ENCODE measurements at regions not wholly inside any gene's neighbourhood (a gene's known extent, or its start where the extent isn't known, plus 50 kb on each side); places are given as distances from the start of the nearest gene placed in this dataset.

DNA sequence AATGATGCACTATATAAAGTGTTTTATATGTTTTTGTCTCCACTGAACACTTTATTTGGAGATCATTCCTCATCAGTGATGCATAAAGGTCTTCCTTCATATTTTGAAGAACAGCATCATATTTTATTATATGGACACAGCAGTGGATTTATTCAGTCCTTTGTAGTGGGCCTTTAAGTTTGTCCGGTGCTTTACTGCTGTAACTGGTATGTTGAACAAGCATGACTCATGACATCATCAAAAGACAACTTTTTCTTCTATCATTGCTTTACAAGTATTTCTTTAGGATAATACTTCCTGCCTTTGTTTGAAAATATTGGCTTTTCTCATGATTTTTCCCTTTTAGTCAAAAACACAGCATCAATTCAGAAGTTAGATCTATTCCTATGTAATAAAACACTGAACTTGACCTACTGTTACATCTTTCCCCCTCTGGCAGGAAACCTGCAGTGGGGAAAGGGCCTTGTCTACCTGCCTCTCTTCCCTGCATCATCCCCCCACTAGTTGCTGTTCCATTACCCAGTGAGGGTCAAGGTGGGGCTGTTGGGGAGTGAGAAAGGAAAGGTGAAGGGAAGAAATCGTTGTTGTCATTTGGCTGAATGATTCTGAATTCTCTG is 241.2 kb downstream of the CYP26B1 start:
- no peak for TF ChIP-seq POLR2A (IDR thresholded peaks at IDR 0.05; ENCODE audit: low read depth, low read length)
- DNase-seq (ENCODE audit: insufficient read length, low spot score) (no peak), FAIRE-seq (no peak)

DNA sequence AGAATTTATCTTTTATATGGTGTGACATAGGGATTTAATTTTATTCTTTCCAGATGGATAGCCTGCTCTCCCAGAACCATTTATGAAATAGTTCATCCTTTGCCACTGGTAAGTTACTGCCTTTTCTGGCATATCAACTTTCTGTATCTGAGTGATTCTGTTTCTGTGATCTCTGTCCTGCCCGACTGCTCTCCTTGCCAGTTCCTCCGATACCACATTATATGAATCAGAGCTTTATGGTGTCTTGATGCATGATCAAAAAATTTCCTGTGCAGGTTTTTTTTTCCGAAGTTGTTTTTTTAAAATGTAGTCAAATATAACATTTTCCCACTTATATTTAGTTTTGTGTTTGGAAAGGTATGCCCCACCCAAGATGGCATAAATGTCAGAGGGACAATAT is 242.5 kb downstream of the CYP26B1 start:
- TF ChIP-seq POLR2A (IDR thresholded peaks at IDR 0.05; ENCODE audit: low read depth, low read length), result no peak
- DNase-seq (ENCODE audit: insufficient read length, low spot score) (no peak), FAIRE-seq (no peak)

GRCh38 chr2:71903841-71904240 is 243.8 kb downstream of the CYP26B1 start:
- FAIRE-seq, result no peak

GRCh38 chr2:71901466-71901865 is 246.2 kb downstream of the CYP26B1 start:
- no peak for TF ChIP-seq POLR2A (IDR thresholded peaks at IDR 0.05; ENCODE audit: low read depth, low read length)
- DNase-seq (ENCODE audit: insufficient read length, low spot score), result no peak
- no peak for FAIRE-seq

More at GRCh38 chr2:71903841-71904240, 243.8 kb downstream of the CYP26B1 start:
- no peak for DNase-seq (ENCODE audit: insufficient read length, low spot score)
- no peak for TF ChIP-seq POLR2A (IDR thresholded peaks at IDR 0.05; ENCODE audit: low read depth, low read length)

DNA sequence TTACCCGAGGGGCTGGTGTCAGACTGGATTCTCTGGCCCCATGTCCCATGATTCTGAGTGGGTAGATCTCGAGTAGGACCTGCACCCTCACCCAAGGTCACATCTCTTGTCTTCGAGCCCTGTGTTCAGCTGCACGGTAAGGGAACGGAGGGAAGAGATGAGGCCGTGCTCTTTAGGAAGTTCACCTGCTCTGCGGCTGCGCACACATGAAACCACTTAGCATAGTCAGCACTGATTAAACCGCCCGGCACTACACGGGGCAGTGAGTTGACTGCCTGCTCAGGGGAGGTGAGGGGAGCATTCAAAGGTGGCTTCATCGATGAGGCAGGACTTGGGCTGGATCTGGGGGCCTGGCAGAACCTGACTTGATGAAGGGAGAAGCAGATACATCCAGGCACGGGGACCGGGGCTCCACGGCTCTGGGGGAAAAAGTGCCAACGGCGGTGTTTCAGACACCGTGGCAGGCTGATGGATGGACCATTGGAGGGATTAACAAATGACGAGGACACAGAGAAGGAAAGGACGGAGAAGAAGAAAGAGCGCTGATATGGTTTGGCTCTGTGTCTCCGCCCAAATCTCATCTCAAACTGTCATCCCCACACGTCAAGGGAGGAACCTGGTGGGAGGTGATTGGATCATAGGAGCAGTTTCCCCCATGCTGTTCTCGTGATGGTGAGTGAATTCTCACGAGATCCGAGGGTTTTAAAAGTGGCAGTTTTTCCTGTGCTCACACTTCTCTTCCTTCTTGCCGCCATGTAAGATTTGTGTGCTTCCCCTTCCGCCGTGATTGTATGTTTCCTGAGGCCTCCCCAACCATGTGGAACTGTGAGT is 248.6 kb downstream of the CYP26B1 start:
- FAIRE-seq, result no peak
- TF ChIP-seq POLR2A (IDR thresholded peaks at IDR 0.05; ENCODE audit: low read depth, low read length), result no peak
- DNase-seq (ENCODE audit: insufficient read length, low spot score), result no peak

GRCh38 chr2:71898375-71898774 is 249.3 kb downstream of the CYP26B1 start:
- no peak for TF ChIP-seq POLR2A (IDR thresholded peaks at IDR 0.05; ENCODE audit: low read depth, low read length)
- no peak for FAIRE-seq
- no peak for DNase-seq (ENCODE audit: insufficient read length, low spot score)

GRCh38 chr2:71897836-71898235 is 249.8 kb downstream of the CYP26B1 start:
- DNase-seq (ENCODE audit: insufficient read length, low spot score) (no peak), FAIRE-seq (no peak)
- no peak for TF ChIP-seq POLR2A (IDR thresholded peaks at IDR 0.05; ENCODE audit: low read depth, low read length)

GRCh38 chr2:71897137-71897480 is 250.6 kb downstream of the CYP26B1 start:
- FAIRE-seq (no peak), DNase-seq (ENCODE audit: insufficient read length, low spot score) (no peak)
- TF ChIP-seq POLR2A (IDR thresholded peaks at IDR 0.05; ENCODE audit: low read depth, low read length), result no peak

- no peak for DNase-seq (ENCODE audit: insufficient read length, low spot score)
- no peak for TF ChIP-seq POLR2A (IDR thresholded peaks at IDR 0.05; ENCODE audit: low read depth, low read length)
- FAIRE-seq, result no peak
These were observed 251.1 kb downstream of the CYP26B1 start for GRCh38 chr2:71896385-71897136.

GRCh38 chr2:71895320-71896161 is 252.1 kb downstream of the CYP26B1 start:
- FAIRE-seq, result no peak
- TF ChIP-seq POLR2A (IDR thresholded peaks at IDR 0.05; ENCODE audit: low read depth, low read length), result no peak
- DNase-seq (ENCODE audit: insufficient read length, low spot score), result no peak

GRCh38 chr2:71894261-71894660 is 253.4 kb downstream of the CYP26B1 start:
- DNase-seq (ENCODE audit: insufficient read length, low spot score) (no peak), FAIRE-seq (no peak)
- no peak for TF ChIP-seq POLR2A (IDR thresholded peaks at IDR 0.05; ENCODE audit: low read depth, low read length)

DNA sequence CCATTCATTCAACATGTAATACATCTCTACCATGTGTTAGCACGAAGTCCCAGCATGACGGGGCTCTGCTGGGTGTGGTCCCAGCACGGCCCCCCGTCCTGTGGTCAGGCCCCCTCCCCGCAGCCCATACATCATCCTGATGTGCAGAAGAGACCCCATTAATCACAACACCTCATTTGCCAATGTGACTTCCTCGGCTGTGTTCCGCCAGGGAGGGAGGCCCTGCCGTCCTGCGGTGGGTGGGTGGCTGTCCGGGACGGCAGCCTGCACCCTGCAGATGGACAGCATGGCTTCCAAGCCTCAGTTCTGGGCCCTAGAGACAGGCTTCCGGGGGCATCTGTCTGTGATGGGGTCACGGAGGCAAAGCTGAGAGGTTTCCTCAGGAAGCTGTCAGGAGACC is 254.0 kb downstream of the CYP26B1 start:
- DNase-seq (ENCODE audit: insufficient read length, low spot score), result no peak
- FAIRE-seq, result no peak
- TF ChIP-seq POLR2A (IDR thresholded peaks at IDR 0.05; ENCODE audit: low read depth, low read length), result no peak

GRCh38 chr2:71892896-71893295 is 254.8 kb downstream of the CYP26B1 start:
- DNase-seq (ENCODE audit: insufficient read length, low spot score) (no peak), FAIRE-seq (no peak)
- no peak for TF ChIP-seq POLR2A (IDR thresholded peaks at IDR 0.05; ENCODE audit: low read depth, low read length)

DNA sequence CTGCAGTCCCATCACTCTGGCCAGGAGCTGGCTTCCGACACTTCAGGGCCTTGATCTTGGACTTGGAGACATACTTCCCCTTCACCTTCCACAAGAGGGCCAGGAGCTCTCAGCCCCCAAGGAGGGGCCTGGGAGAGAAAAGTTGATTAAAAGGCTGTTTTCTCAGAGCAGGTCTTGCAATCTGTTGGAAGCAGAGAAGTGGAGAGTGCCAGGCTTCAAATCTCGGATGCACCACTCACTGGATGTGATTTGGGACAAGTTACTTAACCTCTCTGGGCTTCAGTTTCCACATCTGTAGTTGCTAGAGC is 255.3 kb downstream of the CYP26B1 start:
- FAIRE-seq (no peak), DNase-seq (ENCODE audit: insufficient read length, low spot score) (no peak)
- TF ChIP-seq POLR2A (IDR thresholded peaks at IDR 0.05; ENCODE audit: low read depth, low read length), result no peak

All from H54 (cell line).